Sigmoid colon (tissue), 4 donors: ENCODE measurements at regions not wholly inside any gene's neighbourhood (a gene's known extent, or its start where the extent isn't known, plus 50 kb on each side); places are given as distances from the start of the nearest gene placed in this dataset.

Experiments used
- POLR2AphosphoS5 ChIP-seq, 4 donors: sonication (generic); formaldehyde crosslinking; IDR thresholded peaks; one replicate each; pipeline ENCODE4 v1.6.1; 2017; ENCODE audit warnings: antibody characterized with exemption in 4 of 4
- TF ChIP-seq, protein P1 (sequence below), 4 experiments: fragments of 450-650 bp in 3 of 4; fragments of 200-600 bp in 1 of 4; IDR thresholded peaks; one replicate each; pipeline ENCODE4 v1.5.1; 2016 to 2019; ENCODE audit warnings: antibody characterized with exemption in 4 of 4, mild to moderate bottlenecking in 3 of 4, moderate library complexity in 2 of 4

DNA sequence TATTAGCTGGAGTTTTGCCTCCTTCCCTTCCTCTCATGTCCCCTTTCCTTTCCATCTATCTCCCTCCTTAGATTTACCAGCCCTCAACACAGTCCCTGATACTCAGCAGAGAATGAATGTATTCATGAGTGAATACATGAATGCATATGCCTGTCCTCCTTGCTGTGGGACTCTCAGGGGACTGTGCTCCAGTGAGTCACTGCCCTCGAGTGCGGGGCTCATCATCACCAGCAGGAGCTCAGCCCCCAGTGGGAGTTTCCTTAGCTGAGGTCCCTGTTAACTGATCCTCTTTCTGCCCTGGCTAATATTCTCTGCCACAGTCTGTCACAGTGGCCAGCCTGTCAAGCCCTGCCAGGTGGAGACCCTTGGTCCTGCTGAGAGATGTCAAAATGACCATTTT lies 104.9 kb upstream of the LHCGR start:
- TF ChIP-seq, protein P1, sequence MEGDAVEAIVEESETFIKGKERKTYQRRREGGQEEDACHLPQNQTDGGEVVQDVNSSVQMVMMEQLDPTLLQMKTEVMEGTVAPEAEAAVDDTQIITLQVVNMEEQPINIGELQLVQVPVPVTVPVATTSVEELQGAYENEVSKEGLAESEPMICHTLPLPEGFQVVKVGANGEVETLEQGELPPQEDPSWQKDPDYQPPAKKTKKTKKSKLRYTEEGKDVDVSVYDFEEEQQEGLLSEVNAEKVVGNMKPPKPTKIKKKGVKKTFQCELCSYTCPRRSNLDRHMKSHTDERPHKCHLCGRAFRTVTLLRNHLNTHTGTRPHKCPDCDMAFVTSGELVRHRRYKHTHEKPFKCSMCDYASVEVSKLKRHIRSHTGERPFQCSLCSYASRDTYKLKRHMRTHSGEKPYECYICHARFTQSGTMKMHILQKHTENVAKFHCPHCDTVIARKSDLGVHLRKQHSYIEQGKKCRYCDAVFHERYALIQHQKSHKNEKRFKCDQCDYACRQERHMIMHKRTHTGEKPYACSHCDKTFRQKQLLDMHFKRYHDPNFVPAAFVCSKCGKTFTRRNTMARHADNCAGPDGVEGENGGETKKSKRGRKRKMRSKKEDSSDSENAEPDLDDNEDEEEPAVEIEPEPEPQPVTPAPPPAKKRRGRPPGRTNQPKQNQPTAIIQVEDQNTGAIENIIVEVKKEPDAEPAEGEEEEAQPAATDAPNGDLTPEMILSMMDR (IDR thresholded peaks at IDR 0.05): no peak
- TF ChIP-seq POLR2AphosphoS5 (IDR thresholded peaks at IDR 0.05): no peak
